PC-3 (cell line): ENCODE measurements at regions not wholly inside any gene's neighbourhood (a gene's known extent, or its start where the extent isn't known, plus 50 kb on each side); places are given as distances from the start of the nearest gene placed in this dataset.

Source experiments
- ATAC-seq: fragments of 200-7000 bp; cut with Tn5 transposase; 2 replicates; pipeline ENCODE4 v1.9.1; 2020; ENCODE audit warnings: mild to moderate bottlenecking, moderate library complexity
- BruUV-seq: library from RNA; stranded (reverse); fragments of 400-500 nt; replicated peaks from 2 replicates; lab custom pipeline; 2021; lab: Mats Ljungman, UMichigan
- CTCF ChIA-PET: fragments of 300-600 bp; sonication (Branson Sonifier 250); formaldehyde crosslinking; loops from one replicate; lab custom pipeline; 2022; ENCODE audit warnings: antibody characterized with exemption; lab: Charles Lee
- POLR2A ChIA-PET: fragments of 300-600 bp; sonication (Branson Sonifier 250); formaldehyde crosslinking; loops from one replicate; lab custom pipeline; 2022; ENCODE audit warnings: antibody characterized with exemption; ENCODE audit not compliant: unreplicated experiment; lab: Charles Lee
- DNase-seq: peaks from one replicate; pipeline ENCODE4 v3.0.0-alpha.2; 2015
- H2AFZ ChIP-seq: fragments of 300-600 bp; sonication (generic); 2 replicates; pipeline ENCODE4 v1.6.0; 2016; ENCODE audit warnings: antibody characterized with exemption, low read length
- H3F3A ChIP-seq: fragments of 300-600 bp; sonication (generic); one replicate; pipeline ENCODE4 v1.6.0; 2017; ENCODE audit warnings: antibody characterized with exemption, low read length, control low read depth, mild to moderate bottlenecking; ENCODE audit not compliant: unreplicated experiment
- H3K27ac ChIP-seq: fragments of 300-600 bp; sonication (generic); 2 replicates; pipeline ENCODE4 v1.5.1; 2016; ENCODE audit warnings: mild to moderate bottlenecking, low read length
- H3K27me3 ChIP-seq: fragments of 300-600 bp; sonication (generic); 2 replicates; pipeline ENCODE4 v1.6.1; 2016; ENCODE audit warnings: low read length, mixed read lengths
- H3K36me3 ChIP-seq: fragments of 300-600 bp; sonication (generic); 2 replicates; pipeline ENCODE4 v1.6.1; 2016; ENCODE audit warnings: low read depth, mixed run types, low read length, mixed read lengths
- H3K4me1 ChIP-seq: fragments of 300-600 bp; sonication (generic); 2 replicates; pipeline ENCODE4 v1.5.1; 2016; ENCODE audit warnings: low read length; ENCODE audit not compliant: insufficient read depth
- H3K4me2 ChIP-seq: fragments of 300-600 bp; sonication (generic); 2 replicates; pipeline ENCODE4 v1.6.0; 2016; ENCODE audit warnings: low read length
- H3K4me3 ChIP-seq: fragments of 300-600 bp; sonication (generic); 2 replicates; pipeline ENCODE4 v1.5.1; 2016; ENCODE audit warnings: mild to moderate bottlenecking, low read length, mixed read lengths
- H3K79me2 ChIP-seq: fragments of 300-600 bp; sonication (generic); 2 replicates; pipeline ENCODE4 v1.6.1; 2017; ENCODE audit warnings: low read length, mixed read lengths
- H3K9ac ChIP-seq: fragments of 300-600 bp; sonication (generic); 2 replicates; pipeline ENCODE4 v1.6.0; 2016; ENCODE audit warnings: mild to moderate bottlenecking, low read length
- H3K9me2 ChIP-seq: fragments of 300-600 bp; sonication (generic); replicated peaks from 2 replicates; pipeline ENCODE4 v1.6.1; 2016; ENCODE audit warnings: mixed run types, low read length, mixed read lengths
- H3K9me3 ChIP-seq: fragments of 300-600 bp; sonication (generic); 2 replicates; pipeline ENCODE4 v1.6.1; 2016; ENCODE audit warnings: low read length, mixed read lengths
- H4K20me1 ChIP-seq: fragments of 300-600 bp; sonication (generic); 2 replicates; pipeline ENCODE4 v1.6.1; 2016; ENCODE audit warnings: low read length, mixed read lengths
- CTCF ChIP-seq: fragments of 300-600 bp; sonication (generic); conservative IDR thresholded peaks from 2 replicates; pipeline ENCODE4 v1.5.1; 2017; ENCODE audit warnings: antibody characterized with exemption, low read depth, mild to moderate bottlenecking, low read length
- EZH2 ChIP-seq: fragments of 300-600 bp; sonication (generic); IDR thresholded peaks from one replicate; pipeline ENCODE4 v1.6.1; 2017; ENCODE audit warnings: antibody characterized with exemption, mild to moderate bottlenecking, low read length; ENCODE audit not compliant: unreplicated experiment
- EZH2phosphoT487 ChIP-seq: fragments of 300-600 bp; sonication (generic); IDR thresholded peaks from 2 replicates; pipeline ENCODE4 v1.6.1; 2018; ENCODE audit warnings: mild to moderate bottlenecking, antibody characterized with exemption, low read length, borderline replicate concordance
- intact Hi-C: fragments of 100-400 bp; cut with micrococcal nuclease; formaldehyde crosslinking; loops from 2 replicates; pipeline ENCODE4 v1.9.0; 2023

GRCh38 chr5:92713826-92714225 is 867.2 kb downstream of the NR2F1-AS1 start:
- no TSS peak for BruUV-seq
- Histone ChIP-seq H3K27me3 (no peaks in the 10 kb centered on the region), H3K27ac (no peak overlapping the region), H3K4me1 (no peaks in the 10 kb centered on the region), H2AFZ (no peak overlapping the region), H3K9ac (no peak overlapping the region), H3K9me2 (no peaks in the 10 kb centered on the region), H3F3A (no peaks in the 10 kb centered on the region), H3K79me2 (no peaks in the 10 kb centered on the region), H3K9me3 (no peaks in the 10 kb centered on the region), H3K4me2 (no peak overlapping the region), H3K4me3 (no peak overlapping the region), H3K36me3 (no peaks in the 10 kb centered on the region), H4K20me1 (no peaks in the 10 kb centered on the region)
- DNase-seq (no peak), ATAC-seq (no peak)
- TF ChIP-seq EZH2 (no peak), EZH2phosphoT487 (no peak), CTCF (no peak)
- intact Hi-C loops, result no loop called here
- ChIA-PET POLR2A (no interaction called here), CTCF (no interaction called here)

GRCh38 chr5:92713335-92713743 is 867.7 kb downstream of the NR2F1-AS1 start:
- intact Hi-C loops, result no loop called here
- no peak for TF ChIP-seq EZH2phosphoT487
- TF ChIP-seq CTCF, result no peak
- no peak for TF ChIP-seq EZH2
- no peaks in the 10 kb centered on the region for H3K9me3 ChIP-seq
- no peak for DNase-seq
- H3K9ac ChIP-seq, result no peak overlapping the region
- BruUV-seq, result no TSS peak
- no peak overlapping the region for H3K4me3 ChIP-seq
- ATAC-seq, result no peak
- no peak overlapping the region for H2AFZ ChIP-seq
- no peaks in the 10 kb centered on the region for H3K79me2 ChIP-seq
- no peaks in the 10 kb centered on the region for H4K20me1 ChIP-seq
- no peaks in the 10 kb centered on the region for H3K27me3 ChIP-seq
- POLR2A ChIA-PET, result no interaction called here
- CTCF ChIA-PET, result no interaction called here
- no peaks in the 10 kb centered on the region for H3K4me1 ChIP-seq
- H3K36me3 ChIP-seq, result no peaks in the 10 kb centered on the region
- no peaks in the 10 kb centered on the region for H3F3A ChIP-seq
- no peak overlapping the region for H3K27ac ChIP-seq
- no peak overlapping the region for H3K4me2 ChIP-seq
- no peaks in the 10 kb centered on the region for H3K9me2 ChIP-seq

- ChIA-PET CTCF (no interaction called here), POLR2A (interaction anchor here (0.6 kb wide), 1 partner anchor 29 kb away, joined by 11 read pairs; no protein-coding TSS in a partner anchor)
- DNase-seq, result no peak
- intact Hi-C loops, result no loop called here
- no peak for TF ChIP-seq CTCF
- TF ChIP-seq EZH2phosphoT487, result no peak
- no peak for TF ChIP-seq EZH2
- ATAC-seq, result no peak
- H3K27ac ChIP-seq, result no peak overlapping the region
- no peaks in the 10 kb centered on the region for H3K4me1 ChIP-seq
- no peak overlapping the region for H3K9ac ChIP-seq
- H3F3A ChIP-seq, result no peaks in the 10 kb centered on the region
- H3K4me2 ChIP-seq, result no peak overlapping the region
- H3K9me3 ChIP-seq, result no peaks in the 10 kb centered on the region
- no peak overlapping the region for H2AFZ ChIP-seq
- H3K79me2 ChIP-seq, result no peaks in the 10 kb centered on the region
- H4K20me1 ChIP-seq, result no peaks in the 10 kb centered on the region
- no peaks in the 10 kb centered on the region for H3K9me2 ChIP-seq
- no peak overlapping the region for H3K4me3 ChIP-seq
- H3K36me3 ChIP-seq, result no peaks in the 10 kb centered on the region
- BruUV-seq, result no TSS peak
- no peaks in the 10 kb centered on the region for H3K27me3 ChIP-seq
These were observed 869.1 kb downstream of the NR2F1-AS1 start for GRCh38 chr5:92711956-92712355.
